GM23338 (cell line): ENCODE measurements at regions not wholly inside any gene's neighbourhood (a gene's known extent, or its start where the extent isn't known, plus 50 kb on each side); places are given as distances from the start of the nearest gene placed in this dataset.

ENCODE experiments used
- ATAC-seq: fragments of 200-7000 bp; cut with Tn5 transposase; 3 replicates; pipeline ENCODE4 v1.9.1; 2020
- DNase-seq: peaks from one replicate; pipeline ENCODE4 v3.0.0-alpha.2; 2015; ENCODE audit warnings: low spot score
- H2AFZ ChIP-seq: fragments of 200-600 bp; sonication (generic); 2 replicates; pipeline ENCODE4 v1.8.0; 2016; ENCODE audit warnings: antibody characterized with exemption, mild to moderate bottlenecking, moderate library complexity
- H3F3A ChIP-seq: fragments of 200-600 bp; sonication (generic); replicated peaks from 2 replicates; pipeline ENCODE4 v1.8.0; 2017; ENCODE audit warnings: antibody characterized with exemption, mixed run types, low read depth
- H3K27ac ChIP-seq: fragments of 200-600 bp; sonication (generic); 2 replicates; pipeline ENCODE4 v1.6.1; 2016; ENCODE audit warnings: low read depth
- H3K27me3 ChIP-seq: fragments of 200-600 bp; sonication (generic); 2 replicates; pipeline ENCODE4 v1.8.0; 2016; ENCODE audit warnings: mild to moderate bottlenecking, mixed run types, moderate library complexity; ENCODE audit not compliant: insufficient read depth
- H3K36me3 ChIP-seq: fragments of 200-600 bp; sonication (generic); 2 replicates; pipeline ENCODE4 v1.8.0; 2016; ENCODE audit warnings: mild to moderate bottlenecking; ENCODE audit not compliant: insufficient read depth
- H3K4me1 ChIP-seq: fragments of 200-600 bp; sonication (generic); 2 replicates; pipeline ENCODE4 v1.8.0; 2016; ENCODE audit warnings: mild to moderate bottlenecking, moderate library complexity; ENCODE audit not compliant: insufficient read depth
- H3K4me2 ChIP-seq: fragments of 200-600 bp; sonication (generic); 2 replicates; pipeline ENCODE4 v1.7.1; 2017; ENCODE audit warnings: mixed run types
- H3K4me3 ChIP-seq: fragments of 200-600 bp; sonication (generic); 2 replicates; pipeline ENCODE4 v1.6.1; 2016; ENCODE audit warnings: mixed run types
- H3K79me2 ChIP-seq: fragments of 200-600 bp; sonication (generic); replicated peaks from 2 replicates; pipeline ENCODE4 v1.8.0; 2017; ENCODE audit warnings: mild to moderate bottlenecking; ENCODE audit not compliant: insufficient read depth
- H3K9me2 ChIP-seq: fragments of 200-600 bp; sonication (generic); 2 replicates; pipeline ENCODE4 v1.8.0; 2017; ENCODE audit not compliant: insufficient read depth
- H4K20me1 ChIP-seq: fragments of 200-600 bp; sonication (generic); replicated peaks from 2 replicates; pipeline ENCODE4 v1.8.0; 2017; ENCODE audit warnings: mild to moderate bottlenecking; ENCODE audit not compliant: insufficient read depth
- H3K27ac Mint-ChIP-seq: 2 replicates; pipeline ENCODE4 v1.8.0; 2020; ENCODE audit warnings: inconsistent platforms, mild to moderate bottlenecking, moderate library complexity, mixed read lengths
- H3K27me3 Mint-ChIP-seq: 3 replicates; pipeline ENCODE4 v1.8.0; 2022; ENCODE audit warnings: low read depth, mild to moderate bottlenecking, moderate library complexity, mixed read lengths, inconsistent platforms; ENCODE audit not compliant: insufficient read depth, poor library complexity
- H3K36me3 Mint-ChIP-seq: 3 replicates; pipeline ENCODE4 v1.8.0; 2021; ENCODE audit warnings: low read depth, mild to moderate bottlenecking, inconsistent platforms, moderate library complexity, mixed read lengths
- H3K4me1 Mint-ChIP-seq: 3 replicates; pipeline ENCODE4 v1.8.0; 2020; ENCODE audit warnings: mild to moderate bottlenecking, inconsistent platforms, mixed read lengths
- H3K4me3 Mint-ChIP-seq: 3 replicates; pipeline ENCODE4 v1.8.0; 2021; ENCODE audit warnings: moderate library complexity, mild to moderate bottlenecking, inconsistent platforms, mixed read lengths
- H3K9me3 Mint-ChIP-seq: 3 replicates; pipeline ENCODE4 v1.8.0; 2020; ENCODE audit warnings: moderate library complexity, mild to moderate bottlenecking, inconsistent platforms, mixed read lengths
- CREB1 ChIP-seq: fragments of 250-450 bp; sonication (Bioruptor Pico); IDR thresholded peaks from 2 replicates; pipeline ENCODE4 v1.5.0; 2020; ENCODE audit warnings: low read depth, mild to moderate bottlenecking, moderate library complexity
- JUNB ChIP-seq: IDR thresholded peaks from one replicate; pipeline ENCODE4 v1.6.1; 2016; ENCODE audit warnings: antibody characterized with exemption; ENCODE audit not compliant: unreplicated experiment
- NANOG ChIP-seq: IDR thresholded peaks from 2 replicates; pipeline ENCODE4 v1.6.1; 2016; ENCODE audit warnings: antibody characterized with exemption, borderline replicate concordance
- POLR2AphosphoS5 ChIP-seq: IDR thresholded peaks from 2 replicates; pipeline ENCODE4 v1.6.1; 2016; ENCODE audit warnings: antibody characterized with exemption, low read depth
- STAT1 ChIP-seq: IDR thresholded peaks from one replicate; pipeline ENCODE4 v1.6.1; 2016; ENCODE audit warnings: antibody characterized with exemption; ENCODE audit not compliant: unreplicated experiment
- ZNF331 ChIP-seq: fragments of 250-450 bp; sonication (Bioruptor Pico); IDR thresholded peaks from 2 replicates; pipeline ENCODE4 v1.5.0; 2020; ENCODE audit warnings: low read depth, mild to moderate bottlenecking, moderate library complexity
- TF ChIP-seq, protein P1 (sequence below): IDR thresholded peaks from one replicate; pipeline ENCODE4 v1.6.1; 2018; ENCODE audit warnings: antibody characterized with exemption; ENCODE audit not compliant: unreplicated experiment
- TF ChIP-seq, protein P2 (sequence below): IDR thresholded peaks from 2 replicates; pipeline ENCODE4 v1.6.1; 2016; ENCODE audit warnings: antibody characterized with exemption
- TF ChIP-seq, protein P3 (sequence below), 2 experiments: fragments of 200-600 bp in 1 of 2; sonication (generic) in 1 of 2; conservative IDR thresholded peaks; 2 replicates each; pipeline versions ENCODE4 v1.5.1 to v1.6.1; 2016 to 2017; ENCODE audit warnings: antibody characterized with exemption in 2 of 2, low read depth in 2 of 2, mild to moderate bottlenecking in 2 of 2, moderate library complexity in 1 of 2

DNA sequence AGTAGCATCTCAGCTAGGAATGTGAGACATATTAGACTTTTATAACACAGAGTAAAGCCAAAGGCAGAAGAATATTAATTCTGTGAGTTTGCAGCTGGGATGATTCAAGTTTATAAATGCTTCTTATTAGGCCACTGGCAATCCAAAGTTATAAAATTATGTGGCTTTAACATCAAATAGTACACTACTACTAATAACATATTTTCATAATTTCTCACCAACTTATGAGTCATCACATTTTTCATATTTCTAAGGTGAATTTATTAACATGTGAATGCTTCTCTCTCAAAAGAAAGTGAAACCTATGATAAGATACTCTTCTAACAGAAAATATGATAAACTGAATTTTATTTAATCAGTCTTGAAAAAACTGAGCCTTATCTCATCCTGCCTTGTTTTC lies 1348.2 kb upstream of the ALCAM start (continued):
- TF ChIP-seq, protein P1, sequence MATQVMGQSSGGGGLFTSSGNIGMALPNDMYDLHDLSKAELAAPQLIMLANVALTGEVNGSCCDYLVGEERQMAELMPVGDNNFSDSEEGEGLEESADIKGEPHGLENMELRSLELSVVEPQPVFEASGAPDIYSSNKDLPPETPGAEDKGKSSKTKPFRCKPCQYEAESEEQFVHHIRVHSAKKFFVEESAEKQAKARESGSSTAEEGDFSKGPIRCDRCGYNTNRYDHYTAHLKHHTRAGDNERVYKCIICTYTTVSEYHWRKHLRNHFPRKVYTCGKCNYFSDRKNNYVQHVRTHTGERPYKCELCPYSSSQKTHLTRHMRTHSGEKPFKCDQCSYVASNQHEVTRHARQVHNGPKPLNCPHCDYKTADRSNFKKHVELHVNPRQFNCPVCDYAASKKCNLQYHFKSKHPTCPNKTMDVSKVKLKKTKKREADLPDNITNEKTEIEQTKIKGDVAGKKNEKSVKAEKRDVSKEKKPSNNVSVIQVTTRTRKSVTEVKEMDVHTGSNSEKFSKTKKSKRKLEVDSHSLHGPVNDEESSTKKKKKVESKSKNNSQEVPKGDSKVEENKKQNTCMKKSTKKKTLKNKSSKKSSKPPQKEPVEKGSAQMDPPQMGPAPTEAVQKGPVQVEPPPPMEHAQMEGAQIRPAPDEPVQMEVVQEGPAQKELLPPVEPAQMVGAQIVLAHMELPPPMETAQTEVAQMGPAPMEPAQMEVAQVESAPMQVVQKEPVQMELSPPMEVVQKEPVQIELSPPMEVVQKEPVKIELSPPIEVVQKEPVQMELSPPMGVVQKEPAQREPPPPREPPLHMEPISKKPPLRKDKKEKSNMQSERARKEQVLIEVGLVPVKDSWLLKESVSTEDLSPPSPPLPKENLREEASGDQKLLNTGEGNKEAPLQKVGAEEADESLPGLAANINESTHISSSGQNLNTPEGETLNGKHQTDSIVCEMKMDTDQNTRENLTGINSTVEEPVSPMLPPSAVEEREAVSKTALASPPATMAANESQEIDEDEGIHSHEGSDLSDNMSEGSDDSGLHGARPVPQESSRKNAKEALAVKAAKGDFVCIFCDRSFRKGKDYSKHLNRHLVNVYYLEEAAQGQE: no peak
- no peak for TF ChIP-seq POLR2AphosphoS5
- no peak for TF ChIP-seq CREB1

DNA sequence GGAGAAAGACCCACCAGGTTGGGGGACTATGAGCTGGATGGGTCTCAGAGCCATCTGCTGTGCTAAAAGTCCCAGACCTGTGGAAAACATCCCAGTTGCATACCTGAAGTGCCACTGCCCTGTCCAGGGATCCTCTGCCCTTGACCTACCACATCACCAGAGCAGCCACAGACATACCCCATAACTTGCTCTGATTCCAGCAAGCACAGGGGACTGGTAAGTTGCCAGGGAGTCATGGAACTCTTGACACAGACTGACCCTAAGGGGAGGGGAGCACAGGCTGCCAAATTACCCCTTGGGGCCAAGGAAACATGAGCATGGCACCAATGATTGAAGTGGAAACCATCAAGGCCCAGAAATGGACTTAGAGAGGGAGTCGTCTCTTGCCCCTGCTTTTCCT lies 1335.1 kb upstream of the ALCAM start:
- no peak for ATAC-seq
- Histone ChIP-seq H3K4me2 (no peak overlapping the region), H3K4me3 (no peak overlapping the region), H3K79me2 (no peaks in the 10 kb centered on the region), H3F3A (no peaks in the 10 kb centered on the region), H3K4me1 (no peaks in the 10 kb centered on the region; the same call in 1 of the 2 replicates), H3K27me3 (no peaks in the 10 kb centered on the region), H3K9me2 (no peaks in the 10 kb centered on the region), H3K27ac (peak overlapping the region; percentile 36; the same call in 1 of the 2 replicates), H2AFZ (0 out of 2 replicates have a peak overlapping the region, but pooled peaks have one; percentile 4), H3K36me3 (no peaks in the 10 kb centered on the region), H4K20me1 (no peaks in the 10 kb centered on the region)
- H3K27me3 Mint-ChIP-seq: no peaks in the 10 kb centered on the region
- no peak overlapping the region for H3K4me3 Mint-ChIP-seq
- H3K9me3 Mint-ChIP-seq: peaks cover 10% of the 10 kb centered on the region; the same call in 1 of the 3 replicates
- peaks cover 5% of the 10 kb centered on the region for H3K36me3 Mint-ChIP-seq
- no peak for DNase-seq
- no peak overlapping the region for H3K27ac Mint-ChIP-seq
- peaks cover 8% of the 10 kb centered on the region for H3K4me1 Mint-ChIP-seq
- no peak for TF ChIP-seq JUNB
- TF ChIP-seq STAT1: no peak
- TF ChIP-seq POLR2AphosphoS5: no peak
- TF ChIP-seq ZNF331 (CRISPR knock-in tag): no peak
- TF ChIP-seq CREB1: no peak
- TF ChIP-seq, protein P1: no peak
- TF ChIP-seq NANOG: no peak
- TF ChIP-seq, protein P2, sequence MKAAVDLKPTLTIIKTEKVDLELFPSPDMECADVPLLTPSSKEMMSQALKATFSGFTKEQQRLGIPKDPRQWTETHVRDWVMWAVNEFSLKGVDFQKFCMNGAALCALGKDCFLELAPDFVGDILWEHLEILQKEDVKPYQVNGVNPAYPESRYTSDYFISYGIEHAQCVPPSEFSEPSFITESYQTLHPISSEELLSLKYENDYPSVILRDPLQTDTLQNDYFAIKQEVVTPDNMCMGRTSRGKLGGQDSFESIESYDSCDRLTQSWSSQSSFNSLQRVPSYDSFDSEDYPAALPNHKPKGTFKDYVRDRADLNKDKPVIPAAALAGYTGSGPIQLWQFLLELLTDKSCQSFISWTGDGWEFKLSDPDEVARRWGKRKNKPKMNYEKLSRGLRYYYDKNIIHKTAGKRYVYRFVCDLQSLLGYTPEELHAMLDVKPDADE: no peak
- TF ChIP-seq, protein P3, sequence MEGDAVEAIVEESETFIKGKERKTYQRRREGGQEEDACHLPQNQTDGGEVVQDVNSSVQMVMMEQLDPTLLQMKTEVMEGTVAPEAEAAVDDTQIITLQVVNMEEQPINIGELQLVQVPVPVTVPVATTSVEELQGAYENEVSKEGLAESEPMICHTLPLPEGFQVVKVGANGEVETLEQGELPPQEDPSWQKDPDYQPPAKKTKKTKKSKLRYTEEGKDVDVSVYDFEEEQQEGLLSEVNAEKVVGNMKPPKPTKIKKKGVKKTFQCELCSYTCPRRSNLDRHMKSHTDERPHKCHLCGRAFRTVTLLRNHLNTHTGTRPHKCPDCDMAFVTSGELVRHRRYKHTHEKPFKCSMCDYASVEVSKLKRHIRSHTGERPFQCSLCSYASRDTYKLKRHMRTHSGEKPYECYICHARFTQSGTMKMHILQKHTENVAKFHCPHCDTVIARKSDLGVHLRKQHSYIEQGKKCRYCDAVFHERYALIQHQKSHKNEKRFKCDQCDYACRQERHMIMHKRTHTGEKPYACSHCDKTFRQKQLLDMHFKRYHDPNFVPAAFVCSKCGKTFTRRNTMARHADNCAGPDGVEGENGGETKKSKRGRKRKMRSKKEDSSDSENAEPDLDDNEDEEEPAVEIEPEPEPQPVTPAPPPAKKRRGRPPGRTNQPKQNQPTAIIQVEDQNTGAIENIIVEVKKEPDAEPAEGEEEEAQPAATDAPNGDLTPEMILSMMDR (conservative IDR thresholded peaks at IDR 0.05; ENCODE audit: low read depth in 2 of 2): no peak
